ENCODE measurements at regions not wholly inside any gene's neighbourhood (a gene's known extent, or its start where the extent isn't known, plus 50 kb on each side); places are given as distances from the start of the nearest gene placed in this dataset.

GRCh38 chr11:80638296-80638695 is 1197.5 kb upstream of the TENM4 start:
- TF ChIP-seq CTCF (IDR thresholded peaks at IDR 0.05) (no peak), POLR2A (IDR thresholded peaks at IDR 0.05) (no peak), EP300 (IDR thresholded peaks at IDR 0.05) (no peak)
